ENCODE measurements at regions not wholly inside any gene's neighbourhood (a gene's known extent, or its start where the extent isn't known, plus 50 kb on each side); places are given as distances from the start of the nearest gene placed in this dataset.

DNA sequence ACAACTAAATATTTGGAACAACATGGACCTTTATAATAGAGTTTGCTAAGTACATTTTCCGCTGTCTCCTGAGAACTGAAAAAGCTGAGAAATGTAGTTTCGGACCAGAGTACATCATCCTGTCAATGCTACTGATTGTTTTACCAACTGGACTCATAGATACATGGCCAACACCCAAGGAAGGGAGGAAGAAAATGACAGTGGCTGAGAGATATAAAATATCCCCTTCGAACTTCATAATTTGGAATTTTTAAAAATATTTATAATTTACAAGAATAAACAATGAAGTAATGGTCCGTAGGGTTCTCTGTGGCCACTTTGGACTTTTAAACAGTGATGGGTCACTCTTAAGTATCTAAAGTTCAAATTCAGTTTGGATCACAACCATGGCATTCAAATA, 1042.7 kb downstream of the MCTP2 start:
- TF ChIP-seq, protein P1, sequence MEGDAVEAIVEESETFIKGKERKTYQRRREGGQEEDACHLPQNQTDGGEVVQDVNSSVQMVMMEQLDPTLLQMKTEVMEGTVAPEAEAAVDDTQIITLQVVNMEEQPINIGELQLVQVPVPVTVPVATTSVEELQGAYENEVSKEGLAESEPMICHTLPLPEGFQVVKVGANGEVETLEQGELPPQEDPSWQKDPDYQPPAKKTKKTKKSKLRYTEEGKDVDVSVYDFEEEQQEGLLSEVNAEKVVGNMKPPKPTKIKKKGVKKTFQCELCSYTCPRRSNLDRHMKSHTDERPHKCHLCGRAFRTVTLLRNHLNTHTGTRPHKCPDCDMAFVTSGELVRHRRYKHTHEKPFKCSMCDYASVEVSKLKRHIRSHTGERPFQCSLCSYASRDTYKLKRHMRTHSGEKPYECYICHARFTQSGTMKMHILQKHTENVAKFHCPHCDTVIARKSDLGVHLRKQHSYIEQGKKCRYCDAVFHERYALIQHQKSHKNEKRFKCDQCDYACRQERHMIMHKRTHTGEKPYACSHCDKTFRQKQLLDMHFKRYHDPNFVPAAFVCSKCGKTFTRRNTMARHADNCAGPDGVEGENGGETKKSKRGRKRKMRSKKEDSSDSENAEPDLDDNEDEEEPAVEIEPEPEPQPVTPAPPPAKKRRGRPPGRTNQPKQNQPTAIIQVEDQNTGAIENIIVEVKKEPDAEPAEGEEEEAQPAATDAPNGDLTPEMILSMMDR (IDR thresholded peaks at IDR 0.05) = no peak
- no peak for TF ChIP-seq EP300 (IDR thresholded peaks at IDR 0.05)
- TF ChIP-seq POLR2AphosphoS5 (IDR thresholded peaks at IDR 0.05) = no peak

Data from suprapubic skin (tissue), 4 donors.